GM19025 (cell line): ENCODE measurements at regions not wholly inside any gene's neighbourhood (a gene's known extent, or its start where the extent isn't known, plus 50 kb on each side); places are given as distances from the start of the nearest gene placed in this dataset.
"Not testable (repeated sequence)": the region's sequence is repeated elsewhere in the genome, so short reads cannot be mapped to it uniquely, and the experiment has no call there.

Experiments
- ATAC-seq: cut with Tn5 transposase; IDR thresholded peaks from one replicate; pipeline ENCODE4 v1.9.1; 2021; ENCODE audit warnings: mild to moderate bottlenecking, low read depth, moderate library complexity; ENCODE audit not compliant: unreplicated experiment

GRCh38 chr4:179145746-179146525 is 1703.7 kb upstream of the AGA start:
- ATAC-seq = no peak

GRCh38 chr4:179151770-179152169 is 1709.5 kb upstream of the AGA start:
- ATAC-seq = no peak

DNA sequence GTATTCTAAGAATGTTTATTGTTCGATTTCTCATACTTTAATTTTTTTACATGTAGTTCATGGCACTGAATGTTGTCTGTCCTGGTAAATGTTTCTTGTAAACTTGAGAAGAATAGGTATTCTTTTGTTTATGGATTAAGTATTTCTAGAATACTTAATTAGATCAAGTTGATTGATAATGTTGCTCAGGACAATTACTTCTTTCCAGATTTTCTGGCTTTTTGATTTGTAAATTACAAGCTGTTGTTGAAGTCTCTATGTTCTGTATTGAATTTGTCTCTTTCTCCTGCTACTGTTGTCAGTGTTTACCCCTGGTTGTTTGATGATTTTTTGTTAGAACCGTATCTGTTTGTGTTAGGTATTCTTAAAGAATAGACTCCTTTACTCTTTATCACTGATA is 1720.9 kb upstream of the AGA start:
- no peak for ATAC-seq

GRCh38 chr4:179164267-179164999 is 1722.2 kb upstream of the AGA start:
- no peak for ATAC-seq

DNA sequence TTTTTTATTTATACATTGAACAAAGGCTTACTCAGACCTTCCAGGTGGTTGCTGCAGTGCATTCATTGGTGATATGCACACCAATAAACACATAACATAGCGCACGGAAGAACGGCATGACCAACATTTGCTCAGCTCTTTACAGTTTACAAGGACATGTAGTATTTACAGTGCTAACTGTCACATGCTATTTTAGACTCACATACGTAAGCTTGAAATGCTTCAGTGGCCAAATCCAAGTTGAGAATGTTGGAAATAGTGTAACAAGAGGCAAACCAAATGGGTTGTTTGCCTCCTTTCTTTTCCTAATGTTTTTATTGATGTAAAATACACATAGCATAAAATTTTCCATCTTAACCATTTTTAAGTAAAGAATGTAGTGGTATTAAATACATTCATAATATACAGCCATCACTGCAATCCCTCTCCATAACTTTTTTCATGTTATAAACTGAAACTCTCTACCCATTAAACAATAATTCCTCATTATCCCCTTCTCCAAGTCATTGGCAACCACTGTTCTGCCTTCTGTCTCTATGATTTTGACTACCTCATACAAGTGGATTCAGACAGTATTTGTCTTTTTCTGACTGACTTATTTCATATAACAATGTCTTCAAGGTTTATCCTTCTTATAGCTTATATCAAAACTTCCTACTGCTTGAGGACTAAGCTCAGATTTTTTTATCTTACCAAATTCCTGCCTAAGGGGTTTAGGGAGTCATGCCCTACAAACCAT is 1722.9 kb upstream of the AGA start:
- no peak for ATAC-seq

DNA sequence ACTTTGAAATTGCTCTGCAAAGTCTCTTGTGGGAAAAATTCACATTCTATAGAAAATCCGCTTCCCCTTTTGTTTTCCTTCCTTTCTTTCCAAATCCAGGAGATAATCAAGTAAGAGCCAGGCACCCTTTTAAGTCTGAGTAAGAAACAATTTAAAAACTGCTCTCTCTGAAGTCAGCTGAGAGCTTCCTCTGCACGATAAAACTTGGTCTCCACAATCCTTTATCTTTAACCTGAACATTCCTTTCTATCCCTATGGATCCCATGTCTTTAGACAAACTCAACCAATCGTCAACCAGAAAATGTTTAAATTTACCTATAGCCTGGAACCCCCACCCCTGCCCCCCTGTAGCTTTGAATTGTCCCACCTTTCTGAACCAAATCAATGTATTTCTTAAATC is 1723.6 kb upstream of the AGA start:
- no peak for ATAC-seq

- not testable (repeated sequence) for ATAC-seq
Measured at GRCh38 chr4:179170308-179170707, 1728.1 kb upstream of the AGA start.

DNA sequence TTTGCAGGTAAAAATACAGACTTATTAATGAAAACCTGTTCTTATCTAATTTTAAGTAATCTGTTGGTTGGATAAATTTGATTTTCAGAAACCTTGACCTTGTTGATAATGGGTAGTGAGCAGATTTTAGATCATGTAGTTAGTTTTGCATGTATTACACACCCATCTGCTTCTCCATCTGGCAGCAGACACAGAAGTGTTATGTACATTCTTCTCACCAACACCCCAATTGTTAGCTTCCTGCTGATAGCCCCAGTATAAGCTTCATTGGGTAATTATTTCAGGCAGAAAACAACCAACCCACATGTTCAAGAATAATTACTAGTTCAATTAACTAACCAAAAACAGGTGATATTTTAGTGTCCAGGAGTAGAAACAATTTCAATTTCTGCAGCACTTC is 1740.5 kb upstream of the AGA start:
- no peak for ATAC-seq

DNA sequence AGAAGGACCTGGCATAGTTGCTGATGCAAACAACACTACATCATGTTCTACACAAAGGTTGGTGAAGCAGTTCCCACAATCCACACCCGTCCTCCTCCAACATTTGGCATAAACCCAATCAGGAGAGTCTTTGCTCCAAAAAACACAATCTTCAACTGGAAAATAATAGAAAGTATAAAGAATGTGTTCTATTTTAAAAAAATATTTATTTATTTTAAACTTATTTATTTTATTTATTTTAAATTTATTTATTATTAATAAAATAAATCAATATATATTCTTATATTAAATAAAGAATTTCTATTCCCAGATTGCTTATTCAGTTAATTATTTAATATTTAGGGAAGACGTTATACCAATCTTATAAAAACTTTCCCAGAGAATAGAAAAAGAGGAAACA is 1753.7 kb upstream of the AGA start:
- ATAC-seq = no peak

- no peak for ATAC-seq
Measured at GRCh38 chr4:179196511-179196910, 1754.3 kb upstream of the AGA start.

DNA sequence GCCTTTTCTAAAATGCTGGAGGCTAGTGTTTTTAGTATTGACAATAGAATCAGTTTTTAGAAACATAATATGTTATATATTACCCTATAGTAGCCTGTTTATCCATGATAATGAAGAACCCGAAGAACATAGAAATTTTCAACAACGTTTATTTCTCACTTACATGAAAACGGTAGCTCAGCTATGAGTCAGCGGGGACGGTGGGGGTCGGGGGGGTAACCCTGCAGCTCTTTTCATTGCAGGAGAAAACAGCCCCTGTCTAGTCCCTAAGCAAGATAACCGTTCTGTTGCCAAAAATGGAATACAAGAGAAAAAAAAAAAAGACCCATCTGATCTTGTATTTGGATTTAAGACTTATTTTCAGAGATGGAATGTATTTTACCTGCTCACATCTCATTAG is 1758.4 kb upstream of the AGA start:
- ATAC-seq = no peak

- no peak for ATAC-seq
Measured at GRCh38 chr4:179225594-179225993, 1783.4 kb upstream of the AGA start.

DNA sequence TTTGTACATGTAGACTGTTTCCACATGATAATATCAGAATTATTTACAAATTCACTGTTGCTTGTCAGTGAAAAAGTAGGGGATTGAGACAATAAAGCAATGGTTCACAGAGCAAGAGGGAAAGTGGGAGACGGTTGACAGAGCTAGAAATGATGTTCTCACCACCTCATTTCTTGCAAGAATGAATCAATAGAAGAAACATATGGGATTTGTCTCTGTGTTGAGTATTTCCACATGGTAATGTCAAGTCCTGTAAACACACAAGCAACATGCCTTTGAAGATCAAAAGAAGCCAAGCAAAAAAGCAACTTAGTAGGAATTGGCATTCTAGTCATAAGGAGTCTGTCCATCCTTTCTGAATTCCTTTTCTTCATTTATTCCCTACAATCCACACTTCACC is 1806.6 kb upstream of the AGA start:
- ATAC-seq = no peak

GRCh38 chr4:179268791-179269190 is 1826.6 kb upstream of the AGA start:
- ATAC-seq = no peak

DNA sequence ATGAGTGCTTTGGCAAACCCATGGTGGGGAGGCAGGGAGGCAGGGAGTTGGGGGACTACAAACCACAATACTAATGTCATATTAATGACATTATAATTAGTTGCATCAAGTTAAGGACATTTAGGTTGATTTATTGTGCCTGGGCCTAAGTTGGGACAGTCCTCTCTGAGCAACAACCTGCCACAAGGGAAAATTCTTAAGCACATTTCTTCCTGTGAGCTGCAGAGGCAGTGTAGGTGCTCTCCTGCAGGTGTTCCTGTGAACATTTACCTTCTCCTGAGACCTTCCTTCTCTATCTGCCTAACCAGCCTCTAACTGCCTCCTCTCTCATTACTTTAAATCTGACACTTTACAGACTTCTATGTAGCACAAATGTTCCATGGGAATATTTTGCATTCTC is 1830.0 kb upstream of the AGA start:
- no peak for ATAC-seq

DNA sequence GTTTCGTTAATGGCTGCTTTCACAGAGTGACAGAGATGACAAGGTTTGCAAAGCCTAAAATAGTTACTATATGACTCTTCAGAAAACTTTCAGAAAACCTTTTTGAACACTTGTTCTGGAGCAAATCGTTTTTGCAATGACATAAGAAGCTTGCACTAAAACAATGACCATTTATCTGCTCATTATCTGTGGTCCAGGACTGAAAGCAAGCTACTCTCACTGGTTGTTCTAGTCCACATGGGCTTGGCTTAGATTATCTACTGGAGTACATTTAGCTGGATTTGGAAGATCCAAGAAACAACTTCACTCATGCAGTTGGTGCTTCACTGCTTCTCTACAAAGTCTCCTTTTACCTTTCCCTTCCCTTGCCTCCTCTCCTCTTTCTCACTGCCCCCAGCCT is 1836.4 kb upstream of the AGA start:
- no peak for ATAC-seq

- no peak for ATAC-seq
Measured at GRCh38 chr4:179285696-179286095, 1843.5 kb upstream of the AGA start.

GRCh38 chr4:179291657-179292056 is 1849.4 kb upstream of the AGA start:
- ATAC-seq = no peak

DNA sequence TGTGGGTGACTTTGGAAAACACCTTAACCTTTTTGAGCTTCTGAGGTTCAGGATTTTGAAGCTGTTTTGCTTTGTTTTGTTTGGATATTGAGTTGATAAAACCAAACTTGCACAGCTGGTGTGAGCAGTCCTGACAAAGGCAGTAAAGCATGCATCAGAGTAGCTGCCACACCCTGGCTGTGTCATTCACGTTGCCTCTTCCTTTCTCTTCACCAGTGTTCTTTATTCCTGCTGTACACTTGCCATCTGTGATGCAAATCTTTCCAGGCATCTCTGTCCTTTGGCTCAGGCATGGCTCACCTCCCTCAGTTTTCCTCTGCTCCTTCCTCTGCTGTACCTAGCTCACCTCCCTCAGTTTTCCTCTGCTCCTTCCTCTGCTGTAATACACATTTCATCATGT is 1850.2 kb upstream of the AGA start:
- ATAC-seq = no peak

DNA sequence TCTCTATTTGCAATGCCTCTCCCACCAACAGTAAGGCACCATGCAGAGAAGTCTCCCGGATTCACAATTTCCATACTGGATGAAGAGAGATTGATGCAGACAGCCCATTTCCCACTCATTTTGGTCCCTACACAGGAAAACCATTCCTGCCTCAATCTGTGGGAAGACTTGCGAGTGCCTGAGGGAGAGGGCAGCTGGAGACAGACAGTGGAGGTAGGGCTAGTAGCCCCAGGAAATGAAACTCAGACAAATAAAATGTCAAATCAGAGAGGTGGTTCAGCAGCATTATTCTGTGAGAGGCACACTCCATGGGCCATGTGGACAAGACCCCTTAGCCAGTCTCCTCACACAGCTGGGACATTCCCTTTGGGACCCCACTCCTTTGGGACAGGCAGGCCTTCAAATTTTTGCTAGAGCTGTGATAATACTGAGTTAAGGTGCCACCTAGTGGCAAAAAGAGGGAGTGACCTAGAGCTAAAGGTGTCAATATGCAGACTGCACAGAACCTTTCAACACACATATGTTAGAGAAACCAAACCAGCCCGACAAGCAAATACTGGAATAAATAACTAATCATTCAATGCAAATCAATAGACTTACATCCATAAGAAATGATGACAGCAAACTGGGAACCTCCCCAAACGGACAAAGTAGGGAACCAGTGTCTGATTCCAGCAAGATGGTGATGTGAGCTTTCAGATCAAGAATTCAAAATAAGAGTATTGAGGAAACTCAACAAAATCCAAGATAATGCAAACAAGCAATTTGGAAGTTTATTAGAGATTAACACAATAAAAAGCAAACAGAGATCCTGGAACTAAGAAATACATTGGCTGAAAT is 1865.3 kb upstream of the AGA start:
- ATAC-seq = peak; percentile 51

DNA sequence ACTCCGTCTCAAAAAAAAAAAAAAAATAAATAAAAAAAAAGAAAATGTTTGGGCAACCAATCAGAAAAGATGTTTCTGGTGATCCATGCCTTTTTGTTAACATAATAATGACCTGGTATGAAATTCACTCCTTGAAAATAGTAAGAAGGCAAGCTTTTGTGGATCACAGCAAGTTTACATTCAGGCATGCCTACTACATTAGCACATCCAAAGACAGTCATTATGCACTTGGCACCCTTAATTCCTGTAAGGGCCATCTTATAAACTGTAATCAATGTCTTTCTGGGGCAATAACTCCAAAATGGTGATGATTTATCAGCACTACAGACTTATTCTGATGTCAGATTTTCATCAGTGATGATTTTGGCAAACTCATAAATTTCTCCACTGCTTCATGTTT is 1871.6 kb upstream of the AGA start:
- no peak for ATAC-seq
